HFFc6 (cell line): ENCODE measurements at regions not wholly inside any gene's neighbourhood (a gene's known extent, or its start where the extent isn't known, plus 50 kb on each side); places are given as distances from the start of the nearest gene placed in this dataset.

Source experiments
- DNase-seq: peaks from one replicate; pipeline ENCODE4 v3.0.0-alpha.2; 2018
- H3K27ac Mint-ChIP-seq: 2 replicates; pipeline ENCODE4 v1.8.0; 2020; ENCODE audit warnings: mild to moderate bottlenecking, mixed read lengths
- H3K27me3 Mint-ChIP-seq: 2 replicates; pipeline ENCODE4 v1.8.0; 2021; ENCODE audit warnings: mild to moderate bottlenecking, moderate library complexity, mixed read lengths; ENCODE audit not compliant: insufficient read depth
- H3K36me3 Mint-ChIP-seq: 2 replicates; pipeline ENCODE4 v1.8.0; 2021; ENCODE audit warnings: low read depth, mixed read lengths
- H3K4me1 Mint-ChIP-seq: 2 replicates; pipeline ENCODE4 v1.8.0; 2020; ENCODE audit warnings: low read depth, mixed read lengths
- H3K4me3 Mint-ChIP-seq: 2 replicates; pipeline ENCODE4 v1.8.0; 2020; ENCODE audit warnings: mild to moderate bottlenecking, moderate library complexity, mixed read lengths
- H3K9me3 Mint-ChIP-seq: 2 replicates; pipeline ENCODE4 v1.8.0; 2020; ENCODE audit warnings: mild to moderate bottlenecking, mixed read lengths
- CTCF ChIP-seq: fragments of 200-600 bp; sonication (generic); IDR thresholded peaks from 2 replicates; pipeline ENCODE4 v1.5.0; 2021; ENCODE audit warnings: antibody characterized with exemption, mild to moderate bottlenecking

- H3K4me1 Mint-ChIP-seq, result no peaks in the 10 kb centered on the region
- H3K36me3 Mint-ChIP-seq, result no peaks in the 10 kb centered on the region
- H3K4me3 Mint-ChIP-seq, result no peak overlapping the region
- no peaks in the 10 kb centered on the region for H3K9me3 Mint-ChIP-seq
- no peak for DNase-seq
- TF ChIP-seq CTCF, result no peak
- peaks cover 29% of the 10 kb centered on the region for H3K27me3 Mint-ChIP-seq
- H3K27ac Mint-ChIP-seq, result no peak overlapping the region
Measured at GRCh38 chr5:171635028-171635427, 150.6 kb upstream of the SMIM23 start.

DNA sequence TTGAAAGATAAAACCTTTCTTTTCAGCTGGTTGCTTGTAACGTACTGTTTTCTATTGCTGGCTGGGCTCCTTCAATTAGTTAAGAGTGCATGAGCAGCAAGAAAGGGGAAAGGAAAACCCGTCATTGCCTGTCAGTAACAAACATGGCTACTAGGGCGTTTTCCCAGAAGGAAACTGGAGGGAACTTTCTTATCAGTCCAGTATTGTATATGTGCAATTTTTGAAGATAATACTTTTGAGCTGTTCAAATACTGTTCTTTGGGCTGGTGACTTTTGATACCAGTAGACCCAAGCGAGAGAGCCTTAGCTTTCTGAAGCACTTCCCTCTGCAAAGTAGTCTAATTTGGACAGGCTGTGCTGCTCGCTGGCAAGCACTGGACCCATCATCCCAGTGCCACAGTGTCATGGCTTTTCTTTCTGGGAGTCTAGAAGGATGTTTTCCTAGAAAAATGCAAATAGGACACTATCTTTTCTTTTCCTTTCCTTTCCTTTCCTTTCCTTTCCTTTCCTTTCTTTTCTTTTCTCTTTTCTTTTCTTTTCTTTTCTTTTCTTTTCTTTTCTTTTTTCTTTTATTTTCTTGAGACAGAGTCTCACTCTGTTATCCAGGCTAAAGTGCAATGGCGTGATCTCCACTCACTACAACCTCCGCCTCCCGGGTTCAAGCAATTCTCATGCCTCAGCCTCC, 149.9 kb upstream of the SMIM23 start:
- no peak overlapping the region for H3K4me3 Mint-ChIP-seq
- H3K4me1 Mint-ChIP-seq, result no peaks in the 10 kb centered on the region
- no peak overlapping the region for H3K27ac Mint-ChIP-seq
- DNase-seq, result no peak
- H3K9me3 Mint-ChIP-seq, result no peaks in the 10 kb centered on the region
- peaks cover 29% of the 10 kb centered on the region for H3K27me3 Mint-ChIP-seq
- H3K36me3 Mint-ChIP-seq, result no peaks in the 10 kb centered on the region
- TF ChIP-seq CTCF, result no peak

- Mint-ChIP-seq H3K9me3 (no peaks in the 10 kb centered on the region), H3K27ac (no peak overlapping the region), H3K4me1 (no peaks in the 10 kb centered on the region), H3K27me3 (peaks cover 27% of the 10 kb centered on the region), H3K4me3 (no peak overlapping the region), H3K36me3 (no peaks in the 10 kb centered on the region)
- DNase-seq, result no peak
- no peak for TF ChIP-seq CTCF
Measured at GRCh38 chr5:171637811-171638210, 147.8 kb upstream of the SMIM23 start.

DNA sequence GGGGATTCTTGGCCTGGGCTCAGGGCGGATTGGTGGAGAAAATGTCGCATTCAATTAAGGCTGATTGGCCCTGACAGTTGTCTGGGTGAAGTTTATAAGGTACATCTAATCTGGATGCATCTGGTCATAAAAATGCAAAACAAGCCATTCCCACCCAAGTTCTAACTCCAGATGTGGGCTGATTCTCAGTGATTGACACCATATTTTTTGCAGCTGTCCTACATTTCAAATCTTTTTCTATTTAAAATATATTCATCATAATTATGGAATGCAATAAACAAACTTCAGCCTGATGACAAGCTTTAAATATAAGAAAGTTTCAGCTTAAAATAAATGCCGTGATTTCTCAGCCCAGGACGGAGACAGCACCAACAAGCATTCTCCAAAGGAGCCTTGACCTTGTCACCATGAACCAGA, 146.4 kb upstream of the SMIM23 start:
- no peaks in the 10 kb centered on the region for H3K36me3 Mint-ChIP-seq
- DNase-seq, result no peak
- peaks cover 19% of the 10 kb centered on the region for H3K27me3 Mint-ChIP-seq
- no peaks in the 10 kb centered on the region for H3K4me1 Mint-ChIP-seq
- H3K4me3 Mint-ChIP-seq, result no peak overlapping the region
- TF ChIP-seq CTCF, result no peak
- no peaks in the 10 kb centered on the region for H3K9me3 Mint-ChIP-seq
- no peak overlapping the region for H3K27ac Mint-ChIP-seq

DNA sequence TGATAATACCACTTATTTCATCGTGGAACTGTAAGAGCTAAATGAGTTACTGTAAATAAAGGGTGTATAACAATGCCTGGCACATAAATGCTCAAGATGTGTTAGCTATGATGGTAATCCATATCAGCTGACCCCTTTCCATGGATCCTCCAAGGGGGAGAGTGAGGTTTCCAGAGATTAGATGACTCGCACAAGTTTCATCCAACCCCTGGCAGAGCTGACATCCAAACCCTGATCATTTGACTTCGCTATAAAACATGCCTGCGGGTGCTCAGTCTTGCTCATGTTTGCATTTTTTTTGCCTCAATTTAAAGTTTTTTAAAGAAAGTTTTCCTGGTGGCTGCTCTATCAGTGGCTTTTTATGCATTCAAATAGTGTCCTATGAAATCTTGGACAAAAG, 145.7 kb upstream of the SMIM23 start:
- TF ChIP-seq CTCF, result no peak
- Mint-ChIP-seq H3K4me3 (no peak overlapping the region), H3K9me3 (no peaks in the 10 kb centered on the region), H3K27ac (no peak overlapping the region), H3K27me3 (peaks cover 20% of the 10 kb centered on the region), H3K36me3 (no peaks in the 10 kb centered on the region), H3K4me1 (no peaks in the 10 kb centered on the region)
- DNase-seq, result no peak

DNA sequence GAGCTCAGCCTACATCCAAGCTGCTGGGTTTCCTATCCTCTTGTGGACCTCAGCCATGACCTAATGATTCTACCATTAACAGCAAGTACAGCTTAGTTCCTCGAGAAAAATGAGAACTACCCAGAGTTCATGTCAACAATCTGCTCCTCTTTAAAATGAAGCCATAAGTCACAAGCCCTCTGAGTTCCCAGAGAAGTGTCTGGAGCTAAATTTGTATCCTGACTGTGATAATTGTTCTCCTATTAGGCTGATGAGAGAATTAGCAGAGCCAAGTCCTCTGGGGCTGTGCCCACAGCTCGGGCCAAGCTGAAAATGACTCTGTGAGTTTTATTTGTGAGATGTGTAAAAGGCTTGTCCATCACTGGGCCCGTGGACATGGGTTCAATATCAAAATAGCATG, 145.1 kb upstream of the SMIM23 start:
- H3K36me3 Mint-ChIP-seq, result no peaks in the 10 kb centered on the region
- DNase-seq, result no peak
- H3K4me3 Mint-ChIP-seq, result no peak overlapping the region
- no peak overlapping the region for H3K27ac Mint-ChIP-seq
- no peaks in the 10 kb centered on the region for H3K9me3 Mint-ChIP-seq
- H3K4me1 Mint-ChIP-seq, result no peaks in the 10 kb centered on the region
- H3K27me3 Mint-ChIP-seq, result peaks cover 20% of the 10 kb centered on the region
- TF ChIP-seq CTCF, result no peak
